Naive B cell (primary cell): ENCODE measurements at regions not wholly inside any gene's neighbourhood (a gene's known extent, or its start where the extent isn't known, plus 50 kb on each side); places are given as distances from the start of the nearest gene placed in this dataset.

Experiments
- ATAC-seq, 2 donors: fragments of 150-1000 bp; cut with Tn5 transposase; 2 replicates each; pipeline ENCODE4 v1.10.0; 2021; ENCODE audit warnings: low read depth in 2 of 2, mild to moderate bottlenecking in 2 of 2, moderate library complexity in 2 of 2
- DNase-seq: peaks from one replicate; pipeline ENCODE4 v3.0.0; 2022
- H3K27ac Mint-ChIP-seq, 6 donors: one replicate each; pipeline ENCODE4 v1.8.0; 2020 to 2022; ENCODE audit warnings: mild to moderate bottlenecking in 6 of 6, mixed read lengths in 6 of 6, moderate library complexity in 5 of 6, inconsistent platforms in 2 of 6
- H3K27me3 Mint-ChIP-seq, 3 donors: one replicate each; pipeline ENCODE4 v1.8.0; 2021 to 2022; ENCODE audit warnings: mixed read lengths in 3 of 3, mild to moderate bottlenecking in 1 of 3
- H3K36me3 Mint-ChIP-seq, 2 donors: one replicate each; pipeline ENCODE4 v1.8.0; 2020 to 2022; ENCODE audit warnings: mixed read lengths in 2 of 2, inconsistent platforms in 1 of 2, mild to moderate bottlenecking in 1 of 2
- H3K4me1 Mint-ChIP-seq, 3 donors: one replicate each; pipeline ENCODE4 v1.8.0; 2020 to 2022; ENCODE audit warnings: mixed read lengths in 3 of 3, inconsistent platforms in 1 of 3, mild to moderate bottlenecking in 1 of 3, moderate library complexity in 1 of 3
- H3K4me3 Mint-ChIP-seq, 8 donors: one replicate each; pipeline ENCODE4 v1.8.0; 2020 to 2022; ENCODE audit warnings: mild to moderate bottlenecking in 8 of 8, mixed read lengths in 8 of 8, moderate library complexity in 8 of 8, inconsistent platforms in 2 of 8
- H3K9me3 Mint-ChIP-seq, 7 donors: one replicate each; pipeline ENCODE4 v1.8.0; 2020 to 2022; ENCODE audit warnings: mixed read lengths in 7 of 7, mild to moderate bottlenecking in 5 of 7, inconsistent platforms in 2 of 7, moderate library complexity in 1 of 7

- H3K36me3 Mint-ChIP-seq: no peaks in the 10 kb centered on the region
- no peaks in the 10 kb centered on the region for H3K4me1 Mint-ChIP-seq
- DNase-seq (no peak), ATAC-seq (no peak)
- no peak overlapping the region for H3K27ac Mint-ChIP-seq
- H3K4me3 Mint-ChIP-seq: no peak overlapping the region
- peaks cover 0 to 7% (median 0%) of the 10 kb centered on the region in 7 donors for H3K9me3 Mint-ChIP-seq
- H3K27me3 Mint-ChIP-seq: peaks cover 1 to 8% (median 6%) of the 10 kb centered on the region in 3 donors
These were observed 225.0 kb upstream of the CXXC4 start for GRCh38 chr4:104719539-104720230.

- peaks cover 0 to 4% (median 0%) of the 10 kb centered on the region in 3 donors for H3K27me3 Mint-ChIP-seq
- DNase-seq (no peak), ATAC-seq (no peak)
- no peaks in the 10 kb centered on the region for H3K36me3 Mint-ChIP-seq
- H3K4me3 Mint-ChIP-seq: no peak overlapping the region
- H3K4me1 Mint-ChIP-seq: no peaks in the 10 kb centered on the region
- peaks cover 0 to 4% (median 0%) of the 10 kb centered on the region in 7 donors for H3K9me3 Mint-ChIP-seq
- no peak overlapping the region for H3K27ac Mint-ChIP-seq
These were observed 227.8 kb upstream of the CXXC4 start for GRCh38 chr4:104722467-104722866.

GRCh38 chr4:104726002-104726401 is 231.3 kb upstream of the CXXC4 start:
- ATAC-seq (no peak), DNase-seq (no peak)
- Mint-ChIP-seq H3K4me3 (no peak overlapping the region), H3K27ac (no peak overlapping the region), H3K27me3 (peaks cover 0 to 4% (median 0%) of the 10 kb centered on the region in 3 donors), H3K4me1 (no peaks in the 10 kb centered on the region), H3K36me3 (no peaks in the 10 kb centered on the region), H3K9me3 (peaks cover 0 to 4% (median 2%) of the 10 kb centered on the region in 7 donors)

- Mint-ChIP-seq H3K27me3 (peaks cover 0 to 4% (median 0%) of the 10 kb centered on the region in 3 donors), H3K36me3 (no peaks in the 10 kb centered on the region), H3K27ac (no peak overlapping the region), H3K4me3 (no peak overlapping the region), H3K9me3 (peaks cover 0 to 4% (median 2%) of the 10 kb centered on the region in 7 donors), H3K4me1 (no peaks in the 10 kb centered on the region)
- DNase-seq (no peak), ATAC-seq (no peak)
These were observed 232.9 kb upstream of the CXXC4 start for GRCh38 chr4:104727643-104728042.

GRCh38 chr4:104728380-104729122 is 233.9 kb upstream of the CXXC4 start:
- Mint-ChIP-seq H3K9me3 (peaks cover 0 to 4% (median 2%) of the 10 kb centered on the region in 7 donors), H3K27ac (no peak overlapping the region), H3K36me3 (no peaks in the 10 kb centered on the region), H3K4me1 (no peaks in the 10 kb centered on the region), H3K4me3 (no peak overlapping the region), H3K27me3 (peaks cover 0 to 4% (median 0%) of the 10 kb centered on the region in 3 donors)
- DNase-seq (no peak), ATAC-seq (no peak)

GRCh38 chr4:104732766-104733165 is 238.1 kb upstream of the CXXC4 start:
- H3K4me1 Mint-ChIP-seq: no peaks in the 10 kb centered on the region
- H3K9me3 Mint-ChIP-seq: peaks cover 0 to 3% (median 0%) of the 10 kb centered on the region in 7 donors
- DNase-seq: no peak
- H3K27ac Mint-ChIP-seq: no peak overlapping the region
- ATAC-seq: no peak
- peaks cover 0 to 15% (median 4%) of the 10 kb centered on the region in 3 donors for H3K27me3 Mint-ChIP-seq
- H3K4me3 Mint-ChIP-seq: no peak overlapping the region
- no peaks in the 10 kb centered on the region for H3K36me3 Mint-ChIP-seq

GRCh38 chr4:104735174-104735573 is 240.5 kb upstream of the CXXC4 start:
- H3K9me3 Mint-ChIP-seq: no peaks in the 10 kb centered on the region
- DNase-seq: no peak
- no peaks in the 10 kb centered on the region for H3K4me1 Mint-ChIP-seq
- no peak overlapping the region for H3K4me3 Mint-ChIP-seq
- H3K36me3 Mint-ChIP-seq: no peaks in the 10 kb centered on the region
- H3K27ac Mint-ChIP-seq: no peak overlapping the region
- peaks cover 0 to 15% (median 4%) of the 10 kb centered on the region in 3 donors for H3K27me3 Mint-ChIP-seq
- no peak for ATAC-seq

- H3K27me3 Mint-ChIP-seq: peaks cover 0 to 15% (median 4%) of the 10 kb centered on the region in 3 donors
- no peak overlapping the region for H3K27ac Mint-ChIP-seq
- peaks cover 3 to 18% (median 9%) of the 10 kb centered on the region in 3 donors for H3K4me1 Mint-ChIP-seq
- H3K36me3 Mint-ChIP-seq: no peaks in the 10 kb centered on the region
- no peak for DNase-seq
- no peaks in the 10 kb centered on the region for H3K9me3 Mint-ChIP-seq
- H3K4me3 Mint-ChIP-seq: no peak overlapping the region
- ATAC-seq: no peak
These were observed 245.5 kb upstream of the CXXC4 start for GRCh38 chr4:104740161-104740560.

- Mint-ChIP-seq H3K9me3 (no peaks in the 10 kb centered on the region), H3K36me3 (no peaks in the 10 kb centered on the region), H3K27me3 (no peaks in the 10 kb centered on the region), H3K27ac (peak overlapping the region in 1 of 6 donors; percentile 58), H3K4me3 (peak overlapping the region in 2 of 8 donors; percentile 4 to 43), H3K4me1 (peaks cover 3 to 18% (median 9%) of the 10 kb centered on the region in 3 donors)
- DNase-seq (peak; percentile 17), ATAC-seq (peak; percentile 72 to 75)
These were observed 248.5 kb upstream of the CXXC4 start for GRCh38 chr4:104743215-104743653.

GRCh38 chr4:104747635-104748034 is 252.9 kb upstream of the CXXC4 start:
- DNase-seq (no peak), ATAC-seq (no peak)
- no peaks in the 10 kb centered on the region for H3K27me3 Mint-ChIP-seq
- H3K9me3 Mint-ChIP-seq: peaks cover 0 to 1% (median 0%) of the 10 kb centered on the region in 7 donors
- H3K4me3 Mint-ChIP-seq: no peak overlapping the region
- no peak overlapping the region for H3K27ac Mint-ChIP-seq
- peaks cover 3 to 11% (median 9%) of the 10 kb centered on the region in 3 donors for H3K4me1 Mint-ChIP-seq
- H3K36me3 Mint-ChIP-seq: no peaks in the 10 kb centered on the region

- H3K4me1 Mint-ChIP-seq: no peaks in the 10 kb centered on the region
- peaks cover 0 to 1% (median 0%) of the 10 kb centered on the region in 7 donors for H3K9me3 Mint-ChIP-seq
- peak overlapping the region in 1 of 8 donors; percentile 17 for H3K4me3 Mint-ChIP-seq
- H3K36me3 Mint-ChIP-seq: no peaks in the 10 kb centered on the region
- H3K27ac Mint-ChIP-seq: no peak overlapping the region
- ATAC-seq: no peak
- no peak for DNase-seq
- no peaks in the 10 kb centered on the region for H3K27me3 Mint-ChIP-seq
These were observed 254.4 kb upstream of the CXXC4 start for GRCh38 chr4:104749062-104749461.

- Mint-ChIP-seq H3K9me3 (peaks cover 0 to 1% (median 0%) of the 10 kb centered on the region in 7 donors), H3K4me1 (no peaks in the 10 kb centered on the region), H3K27ac (peak overlapping the region in 1 of 6 donors; percentile 57), H3K27me3 (no peaks in the 10 kb centered on the region), H3K4me3 (no peak overlapping the region), H3K36me3 (no peaks in the 10 kb centered on the region)
- ATAC-seq (no peak), DNase-seq (no peak)
These were observed 255.3 kb upstream of the CXXC4 start for GRCh38 chr4:104750008-104750407.

- no peaks in the 10 kb centered on the region for H3K36me3 Mint-ChIP-seq
- H3K27me3 Mint-ChIP-seq: no peaks in the 10 kb centered on the region
- peaks cover 0 to 2% (median 0%) of the 10 kb centered on the region in 7 donors for H3K9me3 Mint-ChIP-seq
- ATAC-seq (no peak), DNase-seq (no peak)
- no peak overlapping the region for H3K4me3 Mint-ChIP-seq
- no peaks in the 10 kb centered on the region for H3K4me1 Mint-ChIP-seq
- H3K27ac Mint-ChIP-seq: no peak overlapping the region
These were observed 256.8 kb upstream of the CXXC4 start for GRCh38 chr4:104751468-104751867.

- DNase-seq (no peak), ATAC-seq (no peak)
- Mint-ChIP-seq H3K36me3 (no peaks in the 10 kb centered on the region), H3K4me3 (no peak overlapping the region), H3K9me3 (peaks cover 0 to 2% (median 0%) of the 10 kb centered on the region in 7 donors), H3K27me3 (no peaks in the 10 kb centered on the region), H3K27ac (peak overlapping the region in 1 of 6 donors; percentile 16), H3K4me1 (no peaks in the 10 kb centered on the region)
These were observed 257.6 kb upstream of the CXXC4 start for GRCh38 chr4:104752337-104752736.
